ENCODE measurements at regions not wholly inside any gene's neighbourhood (a gene's known extent, or its start where the extent isn't known, plus 50 kb on each side); places are given as distances from the start of the nearest gene placed in this dataset.

- no peaks in the 10 kb centered on the region for H3K27me3 ChIP-seq (ENCODE audit: control insufficient read depth, insufficient read depth, low read length)
- DNase-seq: peak; percentile 18 to 69 (median 66)
- H3K27me3 Mint-ChIP-seq: no peaks in the 10 kb centered on the region
- peak overlapping the region; percentile 72 to 94 (median 91) for H3K27ac Mint-ChIP-seq
- peak overlapping the region; percentile 58 for H3K4me3 ChIP-seq (ENCODE audit: low read depth, low read length)
- ATAC-seq (ENCODE audit: low read depth in 2 of 2): peak; percentile 53 to 57
- peak overlapping the region; percentile 33 to 77 (median 70) for H3K4me3 Mint-ChIP-seq
- H3K4me1 ChIP-seq (ENCODE audit: control insufficient read depth, insufficient read depth, low read length, poor library complexity, severe bottlenecking): peaks cover 5% of the 10 kb centered on the region
- peaks cover 11 to 42% (median 22%) of the 10 kb centered on the region in 4 donors for H3K4me1 Mint-ChIP-seq
- no peaks in the 10 kb centered on the region for H3K9me3 ChIP-seq (ENCODE audit: control insufficient read depth in 2 of 2, low read length in 2 of 2)
- no peaks in the 10 kb centered on the region for H3K36me3 ChIP-seq (ENCODE audit: control insufficient read depth, insufficient read depth, low read length)
- no peaks in the 10 kb centered on the region for H3K36me3 Mint-ChIP-seq
- peak overlapping the region; percentile 57 for H3K27ac ChIP-seq (ENCODE audit: insufficient read depth, low read length, poor library complexity, severe bottlenecking)
- H3K9me3 Mint-ChIP-seq: no peaks in the 10 kb centered on the region
Measured at GRCh38 chrX:79081895-79082512, 62.5 kb upstream of the GPR174 start.

- Mint-ChIP-seq H3K4me1 (peaks cover 11 to 43% (median 20%) of the 10 kb centered on the region in 4 donors), H3K27me3 (no peaks in the 10 kb centered on the region), H3K36me3 (no peaks in the 10 kb centered on the region), H3K9me3 (no peaks in the 10 kb centered on the region), H3K4me3 (peak overlapping the region in 3 of 4 donors; percentile 14 to 39 (median 19)), H3K27ac (peak overlapping the region; percentile 66 to 89 (median 67))
- H3K27me3 ChIP-seq (ENCODE audit: control insufficient read depth, insufficient read depth, low read length): no peaks in the 10 kb centered on the region
- peaks cover 5% of the 10 kb centered on the region for H3K4me1 ChIP-seq (ENCODE audit: control insufficient read depth, insufficient read depth, low read length, poor library complexity, severe bottlenecking)
- ATAC-seq (ENCODE audit: low read depth in 2 of 2): no peak
- peak overlapping the region; percentile 47 for H3K4me3 ChIP-seq (ENCODE audit: low read depth, low read length)
- H3K27ac ChIP-seq (ENCODE audit: insufficient read depth, low read length, poor library complexity, severe bottlenecking): peak overlapping the region; percentile 57
- no peaks in the 10 kb centered on the region for H3K36me3 ChIP-seq (ENCODE audit: control insufficient read depth, insufficient read depth, low read length)
- DNase-seq: no peak
- H3K9me3 ChIP-seq (ENCODE audit: control insufficient read depth in 2 of 2, low read length in 2 of 2): no peaks in the 10 kb centered on the region
Measured at GRCh38 chrX:79082899-79083298, 61.6 kb upstream of the GPR174 start.

- H3K9me3 Mint-ChIP-seq: no peaks in the 10 kb centered on the region
- Histone ChIP-seq H3K9me3 (ENCODE audit: control insufficient read depth in 2 of 2, low read length in 2 of 2) (no peaks in the 10 kb centered on the region), H3K36me3 (ENCODE audit: control insufficient read depth, insufficient read depth, low read length) (no peaks in the 10 kb centered on the region), H3K27ac (ENCODE audit: insufficient read depth, low read length, poor library complexity, severe bottlenecking) (no peak overlapping the region), H3K27me3 (ENCODE audit: control insufficient read depth, insufficient read depth, low read length) (no peaks in the 10 kb centered on the region), H3K4me1 (ENCODE audit: control insufficient read depth, insufficient read depth, low read length, poor library complexity, severe bottlenecking) (peaks cover 19% of the 10 kb centered on the region), H3K4me3 (ENCODE audit: low read depth, low read length) (no peak overlapping the region)
- H3K27me3 Mint-ChIP-seq: no peaks in the 10 kb centered on the region
- H3K36me3 Mint-ChIP-seq: no peaks in the 10 kb centered on the region
- DNase-seq: no peak
- H3K27ac Mint-ChIP-seq: peak overlapping the region in 2 of 3 donors; percentile 24 to 91
- ATAC-seq (ENCODE audit: low read depth in 2 of 2): no peak
- peaks cover 11 to 48% (median 24%) of the 10 kb centered on the region in 4 donors for H3K4me1 Mint-ChIP-seq
- H3K4me3 Mint-ChIP-seq: no peak overlapping the region
Measured at GRCh38 chrX:79084923-79085322, 59.6 kb upstream of the GPR174 start.

- no peak for ATAC-seq (ENCODE audit: low read depth in 2 of 2)
- Mint-ChIP-seq H3K9me3 (peaks cover 0 to 1% (median 0%) of the 10 kb centered on the region in 7 donors), H3K27ac (peak overlapping the region; percentile 62 to 96 (median 82)), H3K36me3 (no peaks in the 10 kb centered on the region), H3K4me1 (peaks cover 6 to 58% (median 23%) of the 10 kb centered on the region in 4 donors), H3K4me3 (peak overlapping the region in 3 of 4 donors; percentile 4 to 66 (median 12)), H3K27me3 (no peaks in the 10 kb centered on the region)
- Histone ChIP-seq H3K9me3 (ENCODE audit: control insufficient read depth in 2 of 2, low read length in 2 of 2) (no peaks in the 10 kb centered on the region), H3K4me3 (ENCODE audit: low read depth, low read length) (peak overlapping the region; percentile 7), H3K4me1 (ENCODE audit: control insufficient read depth, insufficient read depth, low read length, poor library complexity, severe bottlenecking) (peaks cover 18% of the 10 kb centered on the region), H3K27ac (ENCODE audit: insufficient read depth, low read length, poor library complexity, severe bottlenecking) (peak overlapping the region; percentile 74), H3K36me3 (ENCODE audit: control insufficient read depth, insufficient read depth, low read length) (no peaks in the 10 kb centered on the region), H3K27me3 (ENCODE audit: control insufficient read depth, insufficient read depth, low read length) (no peaks in the 10 kb centered on the region)
- DNase-seq: no peak
Measured at GRCh38 chrX:79089896-79090584, 54.4 kb upstream of the GPR174 start.

- peaks cover 0 to 2% (median 0%) of the 10 kb centered on the region in 7 donors for H3K9me3 Mint-ChIP-seq
- H3K27ac Mint-ChIP-seq: peak overlapping the region; percentile 51 to 99 (median 91)
- Histone ChIP-seq H3K27me3 (ENCODE audit: control insufficient read depth, insufficient read depth, low read length) (no peaks in the 10 kb centered on the region), H3K4me3 (ENCODE audit: low read depth, low read length) (no peak overlapping the region), H3K4me1 (ENCODE audit: control insufficient read depth, insufficient read depth, low read length, poor library complexity, severe bottlenecking) (peaks cover 35% of the 10 kb centered on the region), H3K27ac (ENCODE audit: insufficient read depth, low read length, poor library complexity, severe bottlenecking) (no peak overlapping the region), H3K36me3 (ENCODE audit: control insufficient read depth, insufficient read depth, low read length) (no peaks in the 10 kb centered on the region), H3K9me3 (ENCODE audit: control insufficient read depth in 2 of 2, low read length in 2 of 2) (no peaks in the 10 kb centered on the region)
- H3K36me3 Mint-ChIP-seq: no peaks in the 10 kb centered on the region
- H3K27me3 Mint-ChIP-seq: no peaks in the 10 kb centered on the region
- DNase-seq (no peak), ATAC-seq (ENCODE audit: low read depth in 2 of 2) (no peak)
- no peak overlapping the region for H3K4me3 Mint-ChIP-seq
- H3K4me1 Mint-ChIP-seq: peaks cover 16 to 77% (median 42%) of the 10 kb centered on the region in 4 donors
Measured at GRCh38 chrX:79094075-79094832, 50.2 kb upstream of the GPR174 start.

Data from CD4-positive, CD25-positive, alpha-beta regulatory T cell (primary cell).